ENCODE measurements at regions not wholly inside any gene's neighbourhood (a gene's known extent, or its start where the extent isn't known, plus 50 kb on each side); places are given as distances from the start of the nearest gene placed in this dataset.

DNA sequence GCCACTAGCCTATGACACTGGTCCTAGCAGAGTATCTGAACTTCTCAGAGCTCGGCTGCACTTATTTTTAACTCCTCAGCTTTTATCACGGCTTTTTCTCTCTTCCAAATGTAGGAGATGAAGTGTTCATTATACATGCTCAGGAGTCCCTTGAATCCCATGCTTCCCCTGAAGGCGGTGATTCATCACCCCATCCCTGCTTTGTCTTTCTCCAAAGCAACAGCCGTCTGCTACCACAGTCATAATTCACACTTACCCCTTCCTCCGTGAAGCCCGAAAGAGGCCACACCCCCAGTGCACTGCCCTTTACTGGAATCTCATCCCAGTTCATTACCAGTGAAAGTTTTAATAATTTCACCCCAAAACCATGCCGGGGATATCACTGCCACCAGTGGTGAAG lies 301.5 kb upstream of the SHH start:
- TF ChIP-seq, protein P1, sequence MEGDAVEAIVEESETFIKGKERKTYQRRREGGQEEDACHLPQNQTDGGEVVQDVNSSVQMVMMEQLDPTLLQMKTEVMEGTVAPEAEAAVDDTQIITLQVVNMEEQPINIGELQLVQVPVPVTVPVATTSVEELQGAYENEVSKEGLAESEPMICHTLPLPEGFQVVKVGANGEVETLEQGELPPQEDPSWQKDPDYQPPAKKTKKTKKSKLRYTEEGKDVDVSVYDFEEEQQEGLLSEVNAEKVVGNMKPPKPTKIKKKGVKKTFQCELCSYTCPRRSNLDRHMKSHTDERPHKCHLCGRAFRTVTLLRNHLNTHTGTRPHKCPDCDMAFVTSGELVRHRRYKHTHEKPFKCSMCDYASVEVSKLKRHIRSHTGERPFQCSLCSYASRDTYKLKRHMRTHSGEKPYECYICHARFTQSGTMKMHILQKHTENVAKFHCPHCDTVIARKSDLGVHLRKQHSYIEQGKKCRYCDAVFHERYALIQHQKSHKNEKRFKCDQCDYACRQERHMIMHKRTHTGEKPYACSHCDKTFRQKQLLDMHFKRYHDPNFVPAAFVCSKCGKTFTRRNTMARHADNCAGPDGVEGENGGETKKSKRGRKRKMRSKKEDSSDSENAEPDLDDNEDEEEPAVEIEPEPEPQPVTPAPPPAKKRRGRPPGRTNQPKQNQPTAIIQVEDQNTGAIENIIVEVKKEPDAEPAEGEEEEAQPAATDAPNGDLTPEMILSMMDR (IDR thresholded peaks at IDR 0.05) = no peak
- no peak for TF ChIP-seq POLR2A (IDR thresholded peaks at IDR 0.05)

Measured in ovary (tissue), 3 donors.